ENCODE measurements at regions not wholly inside any gene's neighbourhood (a gene's known extent, or its start where the extent isn't known, plus 50 kb on each side); places are given as distances from the start of the nearest gene placed in this dataset.
"Not testable (repeated sequence)": the region's sequence is repeated elsewhere in the genome, so short reads cannot be mapped to it uniquely, and the experiment has no call there.

DNA sequence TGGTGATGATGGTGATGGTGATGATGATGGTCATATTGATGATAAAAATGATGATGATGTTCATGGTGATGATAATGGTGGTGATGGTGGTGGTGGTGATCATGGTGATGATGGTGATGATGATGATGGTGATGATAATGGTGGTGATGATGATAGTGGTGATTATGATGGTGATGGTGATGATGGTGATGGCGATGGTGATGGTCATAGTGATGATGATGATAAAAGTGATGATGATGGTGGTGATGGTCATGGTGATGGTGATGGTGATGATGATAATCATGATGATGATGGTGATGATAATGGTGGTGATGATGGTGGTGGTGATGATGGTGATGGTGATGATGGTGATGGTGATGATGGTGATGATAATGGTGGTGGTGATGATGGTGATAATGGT lies 478.7 kb downstream of the TYW1 start:
- no peak for DNase-seq (ENCODE audit: low read depth)

DNA sequence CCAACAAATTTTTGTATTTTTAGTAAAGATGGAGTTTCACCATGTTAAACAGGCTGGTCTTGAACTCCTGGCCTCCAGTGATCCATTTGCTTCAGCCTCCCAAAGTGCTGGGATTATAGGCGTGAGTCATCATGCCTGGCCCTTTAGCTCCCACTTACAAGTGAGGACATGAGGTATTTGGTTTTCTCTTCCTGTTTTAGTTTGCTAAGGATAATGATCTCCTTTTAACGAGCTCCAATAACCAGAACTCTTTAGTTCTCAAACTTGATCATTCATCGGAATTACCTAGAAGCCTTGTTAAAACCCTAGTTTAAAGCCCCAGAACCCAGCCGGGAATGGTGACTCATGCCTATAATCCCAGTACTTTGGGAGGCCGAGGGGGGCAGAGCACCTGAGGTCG lies 481.4 kb downstream of the TYW1 start:
- DNase-seq (ENCODE audit: low read depth), result no peak

GRCh38 chr7:67484244-67484751 lies 487.7 kb downstream of the TYW1 start:
- peak; percentile 48 for DNase-seq (ENCODE audit: low read depth)

GRCh38 chr7:67486401-67486800 lies 489.8 kb downstream of the TYW1 start:
- DNase-seq (ENCODE audit: low read depth), result no peak

DNA sequence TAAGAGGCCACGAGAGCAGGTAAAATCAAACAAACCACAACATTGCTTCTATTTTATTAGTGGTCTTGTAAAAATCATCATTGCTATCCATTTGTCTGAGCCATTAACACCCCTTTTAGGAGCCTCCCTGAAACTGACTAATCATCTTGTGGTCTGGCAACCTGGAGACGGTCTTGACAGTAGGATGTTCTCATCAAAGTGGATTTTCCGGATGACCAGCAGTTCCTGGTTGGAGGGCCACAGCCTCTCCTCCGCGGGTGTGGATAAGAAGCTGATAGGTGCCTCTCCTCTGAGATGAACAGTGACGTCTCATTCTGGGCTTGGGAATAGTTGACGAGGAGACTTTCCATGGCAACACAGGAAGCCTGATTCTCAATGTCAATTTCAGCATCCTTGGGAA lies 490.7 kb downstream of the TYW1 start:
- no peak for DNase-seq (ENCODE audit: low read depth)

DNA sequence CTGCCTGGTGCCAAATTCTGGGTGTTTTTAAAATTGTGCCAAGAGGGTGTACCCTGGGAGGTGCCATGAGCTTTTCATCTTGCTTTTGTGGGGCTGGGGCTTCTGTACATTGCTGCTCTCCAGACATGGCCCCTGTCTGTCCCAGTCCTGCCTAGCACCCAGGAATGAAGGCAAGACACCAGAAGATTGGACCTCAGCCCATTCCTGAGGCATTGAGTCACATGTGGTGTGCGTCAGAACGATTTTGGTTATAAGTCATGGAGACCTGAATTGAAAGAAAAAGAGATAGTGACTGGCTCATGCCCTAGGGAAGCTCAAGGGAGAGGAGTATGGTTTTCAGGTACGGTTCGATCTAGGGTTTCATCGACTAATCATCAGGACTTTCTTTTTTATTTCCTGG lies 493.2 kb downstream of the TYW1 start:
- no peak for DNase-seq (ENCODE audit: low read depth)

DNA sequence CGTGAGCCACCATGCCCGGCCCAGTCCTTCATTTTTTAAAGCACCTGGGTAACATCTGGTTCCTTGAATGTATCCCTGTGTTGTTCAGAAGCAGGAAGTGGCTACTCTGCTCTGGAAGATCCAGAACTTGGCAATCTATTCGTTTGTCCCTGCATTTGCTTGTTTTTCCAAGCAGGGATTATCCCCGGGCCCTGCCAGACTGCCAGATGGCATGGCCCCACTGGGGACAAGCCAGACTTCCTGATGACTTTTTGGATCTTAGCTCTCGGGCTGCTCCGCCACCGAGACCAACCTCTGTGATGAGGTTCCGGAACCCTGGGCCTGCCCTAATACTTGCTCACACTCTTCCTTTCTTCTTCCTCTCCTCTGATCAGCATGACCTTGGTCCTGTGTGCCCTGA lies 496.7 kb downstream of the TYW1 start:
- no peak for DNase-seq (ENCODE audit: low read depth)

GRCh38 chr7:67496589-67496988 lies 500.0 kb downstream of the TYW1 start:
- no peak for DNase-seq (ENCODE audit: low read depth)

DNA sequence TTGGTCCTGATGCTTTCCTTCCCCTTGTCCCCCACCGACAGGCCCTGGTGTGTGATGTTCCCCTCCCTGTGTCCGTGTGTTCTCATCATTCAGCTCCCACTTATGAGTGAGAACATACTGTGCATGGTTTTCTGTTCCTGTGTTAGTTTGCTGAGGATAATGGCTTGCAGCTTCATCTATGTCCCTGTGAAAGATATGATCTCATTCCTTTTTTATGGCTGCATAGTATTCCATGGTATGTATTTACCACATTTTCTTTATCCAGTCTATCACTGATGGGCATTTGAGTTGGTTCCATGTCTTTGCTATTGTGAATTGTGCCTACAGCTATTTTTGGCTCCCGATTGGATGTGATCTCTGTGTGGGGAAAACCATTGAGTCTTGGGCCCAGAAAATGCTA lies 501.3 kb downstream of the TYW1 start:
- not testable (repeated sequence) for DNase-seq (ENCODE audit: low read depth)

DNA sequence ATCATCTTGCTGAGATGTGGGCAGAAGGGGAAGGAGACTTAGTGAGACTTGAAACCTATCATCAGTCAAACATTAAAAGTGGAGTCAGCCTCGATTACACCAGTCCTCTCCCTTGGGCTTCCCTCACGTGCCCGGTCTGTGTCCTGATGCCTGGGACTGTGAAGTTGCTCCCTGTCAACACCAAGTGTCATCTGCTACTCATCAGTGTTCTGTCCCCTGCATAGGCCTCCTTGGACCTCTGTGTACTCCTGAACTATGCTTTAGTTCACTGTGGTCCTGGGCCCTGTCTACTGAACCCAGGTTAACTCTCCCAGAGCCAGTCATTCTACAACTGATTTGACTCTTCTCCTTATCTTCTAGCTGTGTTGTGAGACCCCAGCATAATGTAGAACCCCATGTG lies 506.3 kb downstream of the TYW1 start:
- no peak for DNase-seq (ENCODE audit: low read depth)

DNA sequence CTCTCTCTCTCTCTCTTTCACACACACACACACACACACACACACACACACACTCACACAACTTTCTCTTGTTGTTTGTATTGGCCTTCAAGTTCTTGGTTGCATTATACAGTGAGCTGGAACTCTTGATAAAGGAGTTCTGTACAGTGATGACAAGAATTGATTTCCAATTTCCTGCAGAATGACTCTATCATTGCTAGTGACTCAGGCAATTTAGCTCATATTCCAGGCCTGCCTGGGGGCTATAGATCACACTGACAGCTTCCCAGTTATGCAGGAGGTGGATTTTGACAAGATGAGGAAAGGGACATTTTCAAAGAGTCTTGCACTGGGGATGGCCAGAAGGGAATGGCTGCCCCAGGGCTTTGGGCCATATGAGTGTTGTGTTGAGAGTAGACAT lies 508.8 kb downstream of the TYW1 start:
- no peak for DNase-seq (ENCODE audit: low read depth)

DNA sequence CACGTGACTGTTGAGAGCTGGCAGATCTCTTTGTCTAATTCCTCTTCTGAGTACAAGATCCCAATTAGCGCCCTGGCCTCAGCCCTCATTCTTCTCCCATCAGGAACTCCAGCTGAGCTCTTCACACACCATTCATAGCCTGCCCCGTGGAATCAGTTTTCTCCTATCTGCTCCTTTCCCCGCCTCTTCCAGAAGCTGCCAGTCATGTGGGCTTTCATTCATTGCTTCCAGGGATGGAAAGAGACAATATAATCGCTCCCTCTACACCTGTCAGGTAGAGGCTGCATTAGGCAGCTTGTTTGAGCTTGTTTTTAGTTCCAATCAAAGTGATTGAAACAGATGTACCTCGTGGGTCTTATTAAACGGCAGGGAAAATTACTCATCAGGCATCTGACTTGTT lies 515.8 kb downstream of the TYW1 start:
- no peak for DNase-seq (ENCODE audit: low read depth)

DNA sequence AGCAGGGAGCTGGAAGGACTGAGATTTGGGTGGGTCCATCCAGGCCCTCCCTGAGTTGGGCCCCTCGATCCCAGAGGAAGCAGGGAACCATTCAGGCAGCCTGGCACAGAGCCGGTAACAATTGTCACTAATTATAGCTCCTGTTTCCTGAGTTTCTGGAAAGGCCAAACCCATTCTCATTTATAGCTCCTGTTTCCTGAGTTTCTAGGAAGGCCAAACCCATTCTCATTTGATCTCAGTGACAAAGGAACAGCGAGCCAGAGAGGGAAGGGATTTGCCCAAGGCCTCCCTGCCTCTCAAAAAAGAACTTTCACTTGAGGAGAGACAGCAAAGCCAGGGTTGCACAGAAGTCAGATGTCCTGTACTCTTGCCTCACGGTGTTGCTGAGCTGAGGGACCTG lies 521.9 kb downstream of the TYW1 start:
- no peak for DNase-seq (ENCODE audit: low read depth)

- no peak for DNase-seq (ENCODE audit: low read depth)
Observed at GRCh38 chr7:67519171-67519570, 522.5 kb downstream of the TYW1 start.

DNA sequence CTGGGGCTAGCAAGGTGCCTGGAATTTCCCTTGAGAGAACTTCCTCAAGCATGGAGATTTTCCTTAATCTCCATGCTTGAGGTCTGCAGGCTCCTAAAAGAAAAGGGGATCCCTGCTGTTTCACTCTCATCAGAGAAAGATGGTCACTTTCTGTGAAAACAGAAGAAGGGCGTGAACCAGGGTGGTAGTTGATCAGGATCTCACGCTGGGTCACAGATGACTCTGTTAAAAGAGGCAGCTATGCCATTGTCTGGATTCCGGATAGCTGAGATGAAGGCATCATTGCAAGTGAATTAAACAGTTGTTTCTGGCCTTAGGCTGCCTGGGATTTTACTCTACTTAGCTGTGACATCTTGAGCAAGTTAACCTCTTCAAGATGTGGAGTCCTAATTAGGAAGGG lies 525.9 kb downstream of the TYW1 start:
- no peak for DNase-seq (ENCODE audit: low read depth)

DNA sequence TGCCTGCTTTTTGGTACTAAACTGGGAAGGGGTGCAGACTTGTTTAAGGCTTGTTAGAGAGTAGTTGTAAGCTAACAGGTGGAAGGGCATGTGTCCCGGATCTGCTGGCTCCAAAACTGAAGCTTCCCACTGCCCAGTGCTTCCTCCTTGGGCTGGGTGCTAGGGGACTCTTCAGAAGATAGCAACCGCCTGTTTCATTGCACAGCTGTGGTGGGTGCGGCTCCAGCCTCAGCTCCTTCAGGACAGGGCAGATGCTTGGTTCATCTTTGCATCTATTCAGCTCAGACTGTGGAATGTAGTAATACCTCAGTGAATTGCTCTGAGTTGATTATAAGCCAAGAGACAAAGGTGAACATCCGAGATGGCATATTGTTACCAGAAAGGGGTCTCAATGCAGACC lies 527.1 kb downstream of the TYW1 start:
- DNase-seq (ENCODE audit: low read depth), result no peak

DNA sequence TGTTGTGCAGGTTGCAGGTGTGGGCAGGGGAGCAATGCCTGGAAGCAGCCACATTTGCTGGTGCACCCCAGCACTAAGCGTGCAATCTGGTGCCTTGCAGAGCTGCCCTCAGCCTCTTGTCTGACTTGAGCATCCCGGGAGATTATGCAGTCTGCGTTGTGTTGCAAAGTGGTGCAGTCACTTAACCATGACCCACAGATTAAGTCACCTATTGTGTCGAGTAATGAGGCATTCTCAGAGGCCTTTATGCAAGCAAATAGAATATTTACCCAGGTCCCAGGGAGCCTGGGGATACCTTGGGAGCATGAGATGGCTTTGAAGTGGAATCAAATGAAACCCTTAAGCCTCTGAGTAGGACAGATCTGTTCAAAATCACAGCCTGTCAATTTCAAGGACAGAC lies 529.0 kb downstream of the TYW1 start:
- DNase-seq (ENCODE audit: low read depth), result no peak

DNA sequence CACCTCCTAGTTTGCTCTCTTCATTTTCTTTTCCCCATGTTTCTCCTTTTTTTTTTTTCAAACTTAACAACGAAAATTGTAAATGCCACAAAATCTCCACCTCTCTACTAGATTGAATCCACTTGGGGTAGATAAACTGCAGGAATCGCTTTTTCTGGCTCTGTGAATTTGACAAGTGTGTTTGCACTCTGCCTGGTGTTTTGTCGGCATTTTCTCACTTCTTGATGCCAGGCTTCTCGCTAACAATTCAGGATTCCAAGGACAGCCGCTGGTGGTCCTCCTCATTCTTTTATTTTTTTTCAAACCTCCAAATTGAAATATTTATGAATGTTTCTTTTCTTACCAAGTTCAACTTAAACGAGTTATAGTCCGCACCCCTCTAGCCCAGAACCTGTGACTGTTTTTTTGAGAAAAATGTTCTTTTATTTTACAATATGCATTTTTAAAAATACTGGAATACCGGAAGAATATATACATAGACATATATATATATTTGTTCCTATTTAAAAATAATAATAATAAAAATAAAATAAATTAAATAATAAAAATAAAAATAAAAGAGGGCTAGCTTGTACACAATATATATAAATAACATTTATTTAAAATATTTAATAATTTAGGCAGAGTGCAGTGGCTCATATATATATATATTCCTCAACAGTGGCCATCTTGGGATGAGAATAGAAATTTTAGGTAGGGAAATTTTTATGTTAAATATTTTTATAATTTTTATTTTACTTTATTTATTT lies 538.8 kb downstream of the TYW1 start:
- DNase-seq (ENCODE audit: low read depth), result no peak

- DNase-seq (ENCODE audit: low read depth), result no peak
Observed at GRCh38 chr7:67542916-67543315, 546.3 kb downstream of the TYW1 start.

- DNase-seq (ENCODE audit: low read depth), result no peak
Observed at GRCh38 chr7:67547183-67547907, 550.7 kb downstream of the TYW1 start.

GRCh38 chr7:67549126-67549525 lies 552.5 kb downstream of the TYW1 start:
- no peak for DNase-seq (ENCODE audit: low read depth)

DNA sequence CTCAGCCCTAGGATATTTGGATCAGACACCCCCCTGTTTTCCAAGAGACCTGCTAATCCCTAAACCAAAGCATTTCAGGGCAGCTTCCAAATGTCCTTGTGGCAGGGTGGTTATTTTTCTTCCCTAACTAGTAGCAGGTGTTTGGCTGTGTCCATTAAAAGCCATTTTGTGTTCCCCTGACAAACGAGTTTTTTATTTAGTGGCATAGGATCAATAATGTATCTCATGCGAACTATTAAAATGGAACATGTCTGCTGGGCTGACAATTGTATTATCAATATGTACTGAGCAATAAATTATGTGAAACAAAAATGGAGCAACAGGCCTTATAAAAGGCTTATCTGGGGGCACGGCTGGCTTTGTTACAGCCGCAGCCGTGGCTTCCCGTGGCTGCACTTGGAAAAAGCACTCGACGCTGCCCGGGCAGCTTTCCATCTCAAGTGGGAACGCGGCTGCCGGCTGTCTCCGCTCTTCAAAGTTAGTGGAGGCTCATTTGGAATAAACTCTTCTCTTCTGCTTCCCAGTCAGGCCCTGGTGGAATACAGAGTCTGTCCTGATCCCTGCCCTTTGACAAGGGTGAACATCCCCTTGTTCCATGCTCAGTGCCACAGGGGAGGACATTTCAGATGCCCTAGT lies 554.3 kb downstream of the TYW1 start:
- DNase-seq (ENCODE audit: low read depth), result no peak

DNA sequence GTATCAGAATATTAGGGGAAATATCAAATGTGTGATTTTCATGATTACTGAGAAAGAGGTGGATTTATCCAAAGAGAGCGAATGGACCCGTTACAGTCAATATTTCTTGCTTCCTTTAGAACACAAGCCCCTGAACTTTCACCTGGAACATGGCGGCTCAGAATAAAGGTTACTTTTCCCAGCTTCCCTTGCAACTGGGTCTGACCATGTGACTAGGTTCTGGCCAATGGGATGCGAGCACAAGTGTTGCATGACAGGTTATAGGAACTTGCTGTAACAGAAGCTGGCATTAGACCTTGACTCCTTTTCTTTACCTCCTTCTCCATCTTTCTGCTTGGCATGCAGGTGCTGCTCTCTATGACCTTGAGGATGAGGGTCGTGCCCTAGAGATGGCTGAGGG lies 556.1 kb downstream of the TYW1 start:
- no peak for DNase-seq (ENCODE audit: low read depth)

Data from fibroblast of gingiva (primary cell).